Panc1 (cell line): ENCODE measurements at regions not wholly inside any gene's neighbourhood (a gene's known extent, or its start where the extent isn't known, plus 50 kb on each side); places are given as distances from the start of the nearest gene placed in this dataset.

ENCODE experiments used
- ATAC-seq: fragments of 200-7000 bp; cut with Tn5 transposase; 2 replicates; pipeline ENCODE4 v1.9.1; 2020; ENCODE audit warnings: mild to moderate bottlenecking, moderate library complexity
- BruUV-seq: library from RNA; stranded (reverse); fragments of 400-500 nt; replicated peaks from 2 replicates; lab custom pipeline; 2021; lab: Mats Ljungman, UMichigan
- CTCF ChIA-PET: fragments of 300-600 bp; sonication (Branson Sonifier 250); formaldehyde crosslinking; loops from one replicate; lab custom pipeline; 2022; ENCODE audit warnings: antibody characterized with exemption; lab: Charles Lee
- POLR2A ChIA-PET: fragments of 300-600 bp; sonication (Branson Sonifier 250); formaldehyde crosslinking; loops from one replicate; lab custom pipeline; 2022; ENCODE audit warnings: antibody characterized with exemption; lab: Charles Lee
- DNase-seq: peaks from one replicate; pipeline ENCODE4 v3.0.0-alpha.2; 2010; ENCODE audit warnings: low read depth, low spot score
- H3K27ac ChIP-seq: 2 replicates; pipeline ENCODE4 v1.5.1; 2011; ENCODE audit warnings: mild to moderate bottlenecking, low read length, inconsistent platforms
- H3K27me3 ChIP-seq: fragments of 200-500 bp; sonication (Bioruptor generic); 2 replicates; pipeline ENCODE4 v1.6.0; 2014; ENCODE audit warnings: low read length, inconsistent platforms; ENCODE audit not compliant: control insufficient read depth, insufficient read depth
- H3K36me3 ChIP-seq: fragments of 200-500 bp; sonication (Bioruptor generic); 2 replicates; pipeline ENCODE4 v1.5.1; 2014; ENCODE audit warnings: inconsistent platforms, mild to moderate bottlenecking, low read length, moderate library complexity; ENCODE audit not compliant: control insufficient read depth, insufficient read depth
- H3K4me1 ChIP-seq: 2 replicates; pipeline ENCODE4 v1.5.1; 2011; ENCODE audit warnings: inconsistent platforms, mild to moderate bottlenecking, low read length, moderate library complexity; ENCODE audit not compliant: control insufficient read depth, insufficient read depth
- H3K4me3 ChIP-seq, 2 experiments: 2 replicates each; pipeline ENCODE4 v1.5.1; 2011 to 2012; ENCODE audit warnings: low read depth in 2 of 2, low read length in 2 of 2, mild to moderate bottlenecking in 2 of 2, inconsistent platforms in 1 of 2, moderate library complexity in 1 of 2
- H3K9me3 ChIP-seq: fragments of 200-500 bp; sonication (Bioruptor generic); 2 replicates; pipeline ENCODE4 v1.5.1; 2014; ENCODE audit warnings: low read depth, mild to moderate bottlenecking, inconsistent platforms, low read length, moderate library complexity; ENCODE audit not compliant: control insufficient read depth, insufficient read depth
- CTCF ChIP-seq: fragments of 450-650 bp; IDR thresholded peaks from 2 replicates; pipeline ENCODE4 v1.5.1; 2017; ENCODE audit warnings: mild to moderate bottlenecking
- POLR2AphosphoS5 ChIP-seq: IDR thresholded peaks from 2 replicates; pipeline ENCODE4 v1.6.1; 2012; ENCODE audit warnings: mild to moderate bottlenecking, low read depth, low read length, moderate library complexity
- SIN3A ChIP-seq: IDR thresholded peaks from 2 replicates; pipeline ENCODE4 v1.6.1; 2012; ENCODE audit warnings: low read depth, mild to moderate bottlenecking, low read length, moderate library complexity, borderline replicate concordance; ENCODE audit not compliant: insufficient read depth
- TCF7L2 ChIP-seq: IDR thresholded peaks from 2 replicates; pipeline ENCODE4 v1.6.1; 2011; ENCODE audit warnings: mild to moderate bottlenecking, low read depth, low read length, inconsistent platforms
- in situ Hi-C: cut with HindIII; loops from 2 replicates; pipeline ENCODE4 v1.10.0; 2016; ENCODE audit warnings: low sequenced_read_pairs, low pct_unique_long_range_greater_than_20kb
- intact Hi-C: fragments of 100-400 bp; cut with micrococcal nuclease; formaldehyde crosslinking; loops from one replicate; pipeline ENCODE4 v1.10.0; 2022; ENCODE audit not compliant: unreplicated experiment
- TF ChIP-seq, protein P1 (sequence below), 2 experiments: IDR thresholded peaks; 2 replicates each; pipeline ENCODE4 v1.6.1; 2011 to 2012; ENCODE audit warnings: low read depth in 2 of 2, control low read depth in 1 of 2, low read length in 1 of 2, mild to moderate bottlenecking in 1 of 2, moderate library complexity in 1 of 2; ENCODE audit not compliant: insufficient read depth in 1 of 2

- in situ Hi-C loops = no loop called here
- no TSS peak for BruUV-seq
- DNase-seq = no peak
- no peaks in the 10 kb centered on the region for H3K36me3 ChIP-seq
- ChIA-PET CTCF (no interaction called here), POLR2A (no interaction called here)
- ATAC-seq = no peak
- no peaks in the 10 kb centered on the region for H3K9me3 ChIP-seq
- no peak for TF ChIP-seq POLR2AphosphoS5
- TF ChIP-seq, protein P1, sequence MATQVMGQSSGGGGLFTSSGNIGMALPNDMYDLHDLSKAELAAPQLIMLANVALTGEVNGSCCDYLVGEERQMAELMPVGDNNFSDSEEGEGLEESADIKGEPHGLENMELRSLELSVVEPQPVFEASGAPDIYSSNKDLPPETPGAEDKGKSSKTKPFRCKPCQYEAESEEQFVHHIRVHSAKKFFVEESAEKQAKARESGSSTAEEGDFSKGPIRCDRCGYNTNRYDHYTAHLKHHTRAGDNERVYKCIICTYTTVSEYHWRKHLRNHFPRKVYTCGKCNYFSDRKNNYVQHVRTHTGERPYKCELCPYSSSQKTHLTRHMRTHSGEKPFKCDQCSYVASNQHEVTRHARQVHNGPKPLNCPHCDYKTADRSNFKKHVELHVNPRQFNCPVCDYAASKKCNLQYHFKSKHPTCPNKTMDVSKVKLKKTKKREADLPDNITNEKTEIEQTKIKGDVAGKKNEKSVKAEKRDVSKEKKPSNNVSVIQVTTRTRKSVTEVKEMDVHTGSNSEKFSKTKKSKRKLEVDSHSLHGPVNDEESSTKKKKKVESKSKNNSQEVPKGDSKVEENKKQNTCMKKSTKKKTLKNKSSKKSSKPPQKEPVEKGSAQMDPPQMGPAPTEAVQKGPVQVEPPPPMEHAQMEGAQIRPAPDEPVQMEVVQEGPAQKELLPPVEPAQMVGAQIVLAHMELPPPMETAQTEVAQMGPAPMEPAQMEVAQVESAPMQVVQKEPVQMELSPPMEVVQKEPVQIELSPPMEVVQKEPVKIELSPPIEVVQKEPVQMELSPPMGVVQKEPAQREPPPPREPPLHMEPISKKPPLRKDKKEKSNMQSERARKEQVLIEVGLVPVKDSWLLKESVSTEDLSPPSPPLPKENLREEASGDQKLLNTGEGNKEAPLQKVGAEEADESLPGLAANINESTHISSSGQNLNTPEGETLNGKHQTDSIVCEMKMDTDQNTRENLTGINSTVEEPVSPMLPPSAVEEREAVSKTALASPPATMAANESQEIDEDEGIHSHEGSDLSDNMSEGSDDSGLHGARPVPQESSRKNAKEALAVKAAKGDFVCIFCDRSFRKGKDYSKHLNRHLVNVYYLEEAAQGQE (IDR thresholded peaks at IDR 0.05; ENCODE audit: insufficient read depth in 1 of 2, low read depth in 2 of 2, low read length in 1 of 2) = no peak
- no peak for TF ChIP-seq TCF7L2
- no peak for TF ChIP-seq SIN3A
- no peak for TF ChIP-seq CTCF
- no peaks in the 10 kb centered on the region for H3K4me1 ChIP-seq
- intact Hi-C loops = no loop called here
- no peaks in the 10 kb centered on the region for H3K27me3 ChIP-seq
- H3K27ac ChIP-seq = no peak overlapping the region
- H3K4me3 ChIP-seq = no peak overlapping the region
Measured at GRCh38 chr6:23145781-23146180, 576.4 kb downstream of the HDGFL1 start.

- no peaks in the 10 kb centered on the region for H3K4me1 ChIP-seq
- TF ChIP-seq SIN3A (no peak), POLR2AphosphoS5 (no peak), CTCF (no peak), TCF7L2 (no peak)
- TF ChIP-seq, protein P1 (IDR thresholded peaks at IDR 0.05; ENCODE audit: insufficient read depth in 1 of 2, low read depth in 2 of 2, low read length in 1 of 2) = no peak
- no peaks in the 10 kb centered on the region for H3K27me3 ChIP-seq
- no TSS peak for BruUV-seq
- ChIA-PET POLR2A (no interaction called here), CTCF (no interaction called here)
- no peak overlapping the region for H3K27ac ChIP-seq
- H3K9me3 ChIP-seq = no peaks in the 10 kb centered on the region
- intact Hi-C loops = no loop called here
- in situ Hi-C loops = no loop called here
- H3K36me3 ChIP-seq = no peaks in the 10 kb centered on the region
- ATAC-seq (no peak), DNase-seq (no peak)
- H3K4me3 ChIP-seq = no peak overlapping the region
Measured at GRCh38 chr6:23154159-23154558, 584.8 kb downstream of the HDGFL1 start.
